GM20431 (cell line): ENCODE measurements at regions not wholly inside any gene's neighbourhood (a gene's known extent, or its start where the extent isn't known, plus 50 kb on each side); places are given as distances from the start of the nearest gene placed in this dataset.

ENCODE experiments used
- in situ Hi-C: fragments of 300-500 bp; cut with MseI, MboI; formaldehyde crosslinking; loops from one replicate; pipeline ENCODE4 v1.15.0; 2020; ENCODE audit warnings: low sequenced_read_pairs; ENCODE audit not compliant: unreplicated experiment

- in situ Hi-C loops, result no loop called here
These were observed 379.5 kb upstream of the USP24 start for GRCh38 chr1:55594701-55595100.

DNA sequence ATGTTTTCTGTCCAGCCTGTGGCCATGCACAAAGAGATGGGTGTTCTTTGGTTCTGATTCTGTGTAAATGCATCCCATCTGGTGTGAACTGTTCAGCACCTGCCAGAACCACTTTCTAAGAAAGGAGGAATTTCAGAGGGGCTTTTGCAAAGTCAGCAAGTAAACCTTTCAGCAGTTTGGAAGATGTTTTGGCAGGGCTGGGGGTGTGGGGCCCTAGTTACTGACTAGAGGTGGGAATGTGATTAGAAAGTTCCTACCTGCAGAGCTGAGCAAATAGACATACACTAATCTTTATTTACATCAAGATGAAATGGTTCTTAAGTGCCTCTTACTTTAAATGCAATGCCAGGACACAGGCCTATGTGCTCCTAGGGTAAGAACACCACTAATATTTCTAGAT is 378.1 kb upstream of the USP24 start:
- in situ Hi-C loops, result no loop called here

- in situ Hi-C loops, result no loop called here
These were observed 377.0 kb upstream of the USP24 start for GRCh38 chr1:55592122-55592521.

- in situ Hi-C loops, result no loop called here
These were observed 374.6 kb upstream of the USP24 start for GRCh38 chr1:55589671-55590297.

- in situ Hi-C loops, result no loop called here
These were observed 373.1 kb upstream of the USP24 start for GRCh38 chr1:55588309-55588708.

DNA sequence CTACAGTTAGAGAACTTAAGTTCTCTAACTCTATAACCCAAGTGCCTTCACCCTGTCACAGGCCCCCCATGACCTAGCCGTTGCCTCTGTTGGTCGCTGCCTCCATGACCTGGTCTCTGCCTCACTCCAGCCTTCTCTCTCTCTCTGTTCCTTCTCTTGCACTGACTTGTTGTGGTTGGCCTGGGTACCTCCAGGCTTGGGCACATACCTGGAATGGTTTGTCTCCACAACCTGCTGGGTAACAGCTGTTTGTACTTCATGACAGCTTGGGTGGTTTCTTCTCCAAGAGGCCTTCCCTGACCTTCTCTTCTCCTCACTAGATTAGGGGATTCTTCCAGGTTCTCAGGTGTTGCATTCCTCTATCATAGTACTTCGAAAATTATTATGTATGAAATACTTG is 371.6 kb upstream of the USP24 start:
- in situ Hi-C loops, result no loop called here

DNA sequence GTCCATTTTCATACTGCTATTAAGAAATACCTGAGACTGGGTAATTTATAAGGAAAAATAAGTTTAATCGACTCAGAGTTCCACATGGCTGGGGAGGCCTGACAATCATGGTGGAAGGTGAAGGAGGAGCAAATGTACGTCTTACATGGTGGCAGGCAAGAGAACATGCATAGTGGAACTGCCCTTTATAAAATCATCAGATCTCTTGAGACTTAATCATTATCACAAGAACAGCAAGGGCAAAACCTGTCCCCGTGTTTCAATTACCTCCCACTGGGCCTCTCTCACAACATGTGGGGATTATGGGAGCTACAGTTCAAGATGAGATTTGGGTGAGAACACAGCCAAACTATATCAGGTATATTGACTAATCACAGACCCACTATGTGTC is 370.2 kb upstream of the USP24 start:
- in situ Hi-C loops, result no loop called here

GRCh38 chr1:55584526-55585401 is 369.6 kb upstream of the USP24 start:
- in situ Hi-C loops, result no loop called here

DNA sequence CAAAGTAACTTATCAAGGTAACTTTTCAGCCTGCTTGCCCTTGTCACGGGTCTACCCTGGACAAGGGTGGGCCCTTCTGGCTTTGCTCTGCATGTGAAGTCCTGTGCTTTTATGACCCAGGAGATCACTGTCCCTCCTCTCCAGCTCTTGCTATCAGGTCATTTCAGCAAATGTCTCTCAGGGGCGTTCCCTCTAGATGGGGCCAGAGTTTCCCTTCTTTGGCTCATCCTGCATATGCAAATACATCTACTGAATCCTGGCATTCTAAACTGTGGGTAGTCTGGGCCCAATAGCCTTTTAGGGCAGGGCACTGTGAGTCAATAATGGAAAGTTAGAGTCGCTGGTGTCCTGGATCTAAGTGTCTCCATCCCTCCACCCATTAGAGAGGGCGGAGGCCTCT is 366.9 kb upstream of the USP24 start:
- in situ Hi-C loops, result no loop called here

- in situ Hi-C loops, result no loop called here
These were observed 365.7 kb upstream of the USP24 start for GRCh38 chr1:55580845-55581332.

GRCh38 chr1:55579332-55580001 is 364.3 kb upstream of the USP24 start:
- in situ Hi-C loops, result no loop called here

GRCh38 chr1:55578646-55579045 is 363.5 kb upstream of the USP24 start:
- in situ Hi-C loops, result no loop called here

DNA sequence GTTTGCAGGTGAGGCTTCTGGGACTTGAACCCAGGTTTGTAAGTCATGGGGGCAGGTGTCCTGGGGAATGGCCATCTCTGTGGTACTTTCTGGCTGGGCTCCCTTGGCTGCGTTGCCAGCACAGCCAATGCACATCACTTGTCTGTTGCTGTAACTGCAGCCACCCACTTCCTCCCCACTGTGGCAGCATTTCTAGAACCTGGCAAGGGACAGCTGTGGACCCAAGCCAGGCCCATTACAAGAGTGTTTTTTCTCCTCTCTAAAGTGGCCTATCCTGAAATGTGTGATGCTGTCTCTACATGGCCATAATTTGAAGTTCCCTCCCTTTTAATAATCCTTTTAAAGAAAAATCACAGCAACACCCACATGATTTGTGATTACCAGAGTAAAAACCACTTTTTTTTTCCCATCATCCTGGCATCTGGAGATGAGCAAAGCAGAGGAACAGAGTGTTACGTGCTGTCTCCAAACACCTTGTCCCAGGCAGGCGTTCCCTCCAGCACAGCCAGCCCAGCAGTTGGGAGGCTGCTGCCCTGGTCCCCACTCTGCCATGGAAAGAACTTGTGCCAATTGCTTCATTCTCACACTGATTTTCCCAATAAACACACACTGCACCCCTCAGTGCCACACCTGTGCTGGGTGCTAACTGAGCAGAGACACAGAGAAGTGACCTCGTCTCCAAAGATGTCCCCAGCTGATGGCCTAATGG is 360.6 kb upstream of the USP24 start:
- in situ Hi-C loops, result no loop called here

DNA sequence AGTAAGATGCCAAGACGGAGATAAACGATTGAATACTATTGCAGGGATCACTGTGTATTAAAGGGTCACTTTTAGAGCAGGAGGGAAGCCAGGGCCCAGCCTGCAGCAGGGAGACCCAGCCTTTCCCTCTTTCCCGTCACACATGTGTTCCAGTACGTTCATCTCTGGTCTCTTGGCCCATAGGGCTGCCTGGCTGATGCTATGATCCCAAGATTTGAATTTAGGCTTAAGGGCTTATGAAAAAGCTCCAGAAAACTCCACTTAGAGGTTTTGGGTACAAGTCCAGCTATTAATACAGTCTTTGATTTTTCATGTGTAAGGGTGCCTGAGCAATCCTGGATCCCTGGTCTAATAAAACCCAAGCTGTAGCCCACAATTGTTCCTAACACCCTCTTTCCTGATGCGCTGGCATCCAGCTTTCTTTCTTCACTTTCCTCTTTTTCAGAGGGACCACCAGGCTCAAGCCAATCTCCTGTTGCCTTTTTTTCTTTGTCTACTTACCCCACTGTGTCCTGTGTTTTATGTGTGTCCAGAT is 359.6 kb upstream of the USP24 start:
- in situ Hi-C loops, result no loop called here

GRCh38 chr1:55572878-55573734 is 357.9 kb upstream of the USP24 start:
- in situ Hi-C loops, result no loop called here

- in situ Hi-C loops, result no loop called here
These were observed 356.6 kb upstream of the USP24 start for GRCh38 chr1:55571767-55572166.

GRCh38 chr1:55569417-55569816 is 354.3 kb upstream of the USP24 start:
- in situ Hi-C loops, result no loop called here

DNA sequence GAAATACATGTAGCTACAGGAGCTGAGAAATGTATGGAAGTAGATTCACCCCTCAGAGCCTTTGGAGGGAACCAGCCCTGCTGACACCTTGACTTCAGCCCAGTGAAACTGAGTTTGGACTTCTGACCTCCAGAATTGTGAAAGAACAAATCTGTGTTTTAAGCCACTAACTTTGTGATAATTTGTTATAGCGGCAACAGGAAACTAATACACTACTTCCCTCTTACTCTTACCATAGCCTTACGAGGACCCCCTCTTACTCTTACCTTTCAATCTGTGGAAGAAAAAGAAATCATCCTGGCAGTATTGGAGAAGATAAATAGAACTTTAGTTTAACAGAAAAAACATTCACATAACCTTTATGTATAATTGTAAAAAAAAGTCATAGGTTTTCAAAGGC is 353.6 kb upstream of the USP24 start:
- in situ Hi-C loops, result no loop called here

DNA sequence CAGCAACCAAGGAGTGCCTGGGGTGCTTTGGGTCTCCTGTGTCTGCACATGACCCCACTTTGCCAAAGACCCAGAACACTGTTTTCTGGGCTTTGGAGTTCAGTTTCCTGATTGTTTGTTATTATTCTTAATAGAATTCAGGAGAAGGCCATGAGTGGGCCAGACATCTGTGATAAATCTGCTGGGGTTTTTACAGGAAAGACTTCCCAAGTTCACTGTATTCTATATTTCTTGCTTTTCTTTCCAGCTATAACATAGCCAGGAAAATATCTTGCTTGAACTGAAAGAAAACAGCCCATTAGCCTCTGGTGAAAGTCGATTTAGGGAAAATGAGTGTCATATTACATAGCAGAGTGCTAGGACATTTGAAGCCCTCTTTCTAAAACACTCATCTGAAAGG is 345.1 kb upstream of the USP24 start:
- in situ Hi-C loops, result no loop called here
